H1 (cell line): ENCODE measurements at regions not wholly inside any gene's neighbourhood (a gene's known extent, or its start where the extent isn't known, plus 50 kb on each side); places are given as distances from the start of the nearest gene placed in this dataset.

Source experiments
- CTCF ChIA-PET: fragments of 300-600 bp; sonication (Branson Sonifier 250); formaldehyde crosslinking; loops from one replicate; lab custom pipeline; 2021; ENCODE audit not compliant: partially characterized antibody; lab: Charles Lee
- POLR2A ChIA-PET: fragments of 300-600 bp; sonication (Branson Sonifier 250); formaldehyde crosslinking; loops from one replicate; lab custom pipeline; 2021; ENCODE audit warnings: inconsistent platforms; ENCODE audit not compliant: partially characterized antibody; lab: Charles Lee
- DNase-seq, 2 experiments: peaks; one replicate each; pipeline versions ENCODE4 v3.0.0 to v3.0.0-alpha.2; 2010 to 2022; ENCODE audit warnings: low spot score in 2 of 2, low read depth in 1 of 2, mixed read lengths in 1 of 2
- FAIRE-seq: peaks from 2 replicates; lab custom pipeline; 2011; peaks lifted over from hg19 to GRCh38; lab: Jason Lieb, UNC
- H2AFZ ChIP-seq: 2 replicates; pipeline ENCODE4 v1.8.1; 2012; ENCODE audit warnings: low read length, inconsistent platforms
- H2AK5ac ChIP-seq: 2 replicates; pipeline ENCODE4 v1.6.1; 2013; ENCODE audit warnings: low read depth, low read length
- H2BK120ac ChIP-seq: replicated peaks from 2 replicates; pipeline ENCODE3; 2013; ENCODE audit warnings: low read depth, low read length, inconsistent platforms
- H2BK12ac ChIP-seq: 2 replicates; pipeline ENCODE4 v1.6.1; 2013; ENCODE audit warnings: low read depth, low read length
- H2BK15ac ChIP-seq: 2 replicates; pipeline ENCODE4 v1.6.1; 2013; ENCODE audit warnings: low read length
- H2BK20ac ChIP-seq: 2 replicates; pipeline ENCODE4 v1.6.1; 2013; ENCODE audit warnings: low read length
- H2BK5ac ChIP-seq: 2 replicates; pipeline ENCODE4 v1.6.1; 2013; ENCODE audit warnings: low read depth, low read length
- H3K14ac ChIP-seq: 2 replicates; pipeline ENCODE4 v1.6.1; 2013; ENCODE audit warnings: inconsistent platforms; ENCODE audit not compliant: insufficient read length
- H3K18ac ChIP-seq: 2 replicates; pipeline ENCODE4 v1.6.1; 2013; ENCODE audit warnings: low read length; ENCODE audit errors: extremely low read depth
- H3K23ac ChIP-seq: 2 replicates; pipeline ENCODE4 v1.6.1; 2013; ENCODE audit warnings: inconsistent platforms; ENCODE audit not compliant: insufficient read length
- H3K23me2 ChIP-seq: 2 replicates; pipeline ENCODE4 v1.6.1; 2013; ENCODE audit warnings: low read depth, low read length
- H3K27ac ChIP-seq: 2 replicates; pipeline ENCODE4 v1.6.1; 2011; ENCODE audit warnings: low read depth, low read length, inconsistent platforms
- H3K27me3 ChIP-seq, 4 experiments: replicated peaks in 1 of 4; 1 replicate in 1 of 4; 2 replicates in 3 of 4; pipeline versions ENCODE4 v1.6.1 to v1.8.1; 2011 to 2013; ENCODE audit warnings: low read length in 3 of 4, mild to moderate bottlenecking in 3 of 4, inconsistent platforms in 2 of 4, mixed read lengths in 2 of 4, moderate library complexity in 1 of 4; ENCODE audit not compliant: control insufficient read depth in 3 of 4, insufficient read depth in 3 of 4; ENCODE audit errors: extremely low read depth in 1 of 4
- H3K36me3 ChIP-seq, 4 experiments: 2 replicates each; pipeline versions ENCODE4 v1.6.1 to v1.8.1; 2011 to 2013; ENCODE audit warnings: mild to moderate bottlenecking in 4 of 4, low read length in 3 of 4, moderate library complexity in 2 of 4, control low read depth in 1 of 4, inconsistent platforms in 1 of 4; ENCODE audit not compliant: insufficient read depth in 4 of 4, control insufficient read depth in 2 of 4
- H3K4ac ChIP-seq: replicated peaks from 2 replicates; pipeline ENCODE3; 2013; ENCODE audit warnings: low read length, low read depth, mixed read lengths, inconsistent platforms; ENCODE audit not compliant: insufficient read length
- H3K4me1 ChIP-seq, 4 experiments: replicated peaks in 1 of 4; 1 replicate in 1 of 4; 2 replicates in 3 of 4; pipeline versions ENCODE4 v1.6.1 to v1.8.1; 2011 to 2013; ENCODE audit warnings: low read length in 3 of 4, inconsistent platforms in 2 of 4, mixed read lengths in 1 of 4; ENCODE audit not compliant: insufficient read depth in 4 of 4, control insufficient read depth in 3 of 4
- H3K4me2 ChIP-seq, 2 experiments: 2 replicates each; pipeline versions ENCODE4 v1.6.1 to v1.8.1; 2011 to 2013; ENCODE audit warnings: low read depth in 2 of 2, low read length in 2 of 2, control low read depth in 1 of 2, inconsistent platforms in 1 of 2, mild to moderate bottlenecking in 1 of 2; ENCODE audit not compliant: insufficient read depth in 1 of 2
- H3K4me3 ChIP-seq, 4 experiments: fragments of 200-600, 300-600 bp in 1 of 4; sonication (generic), shearing (Covaris generic), sonication (Bioruptor Twin) in 1 of 4; 2 replicates each; pipeline versions ENCODE4 v1.5.1 to v1.8.1; 2011 to 2016; ENCODE audit warnings: low read length in 4 of 4, low read depth in 3 of 4, control low read depth in 2 of 4, inconsistent platforms in 2 of 4, mild to moderate bottlenecking in 2 of 4, mixed read lengths in 1 of 4, moderate library complexity in 1 of 4; ENCODE audit not compliant: insufficient read depth in 2 of 4; ENCODE audit errors: extremely low read depth in 1 of 4
- H3K56ac ChIP-seq: replicated peaks from 2 replicates; pipeline ENCODE3; 2013; ENCODE audit warnings: low read depth, mild to moderate bottlenecking, mixed read lengths, low read length, inconsistent platforms; ENCODE audit not compliant: insufficient read length
- H3K79me1 ChIP-seq: 2 replicates; pipeline ENCODE4 v1.6.1; 2013; ENCODE audit warnings: low read depth, low read length, control low read depth
- H3K79me2 ChIP-seq, 2 experiments: 2 replicates each; pipeline versions ENCODE4 v1.6.1 to v1.8.1; 2012 to 2013; ENCODE audit warnings: low read length in 2 of 2, mild to moderate bottlenecking in 2 of 2, inconsistent platforms in 1 of 2; ENCODE audit not compliant: insufficient read depth in 2 of 2, control insufficient read depth in 1 of 2
- H3K9ac ChIP-seq, 4 experiments: replicated peaks in 1 of 4; 1 replicate in 1 of 4; 2 replicates in 3 of 4; pipeline versions ENCODE4 v1.6.1 to v1.8.1; 2011 to 2013; ENCODE audit warnings: low read depth in 3 of 4, low read length in 3 of 4, control low read depth in 2 of 4, mild to moderate bottlenecking in 2 of 4, moderate library complexity in 2 of 4, inconsistent platforms in 1 of 4; ENCODE audit errors: extremely low read depth in 1 of 4
- H3K9me3 ChIP-seq, 2 experiments: 2 replicates each; pipeline versions ENCODE4 v1.6.1 to v1.8.1; 2012 to 2013; ENCODE audit warnings: mild to moderate bottlenecking in 2 of 2, moderate library complexity in 2 of 2, control low read depth in 1 of 2, inconsistent platforms in 1 of 2, low read depth in 1 of 2, low read length in 1 of 2, mixed read lengths in 1 of 2; ENCODE audit not compliant: insufficient read depth in 2 of 2
- H4K20me1 ChIP-seq, 2 experiments: replicated peaks in 1 of 2; 2 replicates each; pipeline versions ENCODE3 to v1.8.1; 2011 to 2013; ENCODE audit warnings: inconsistent platforms in 2 of 2, low read length in 2 of 2, mild to moderate bottlenecking in 1 of 2; ENCODE audit not compliant: insufficient read depth in 2 of 2, control insufficient read depth in 1 of 2
- H4K5ac ChIP-seq: 2 replicates; pipeline ENCODE4 v1.6.1; 2013; ENCODE audit warnings: low read length, low read depth, mixed read lengths, inconsistent platforms; ENCODE audit not compliant: insufficient read length
- H4K8ac ChIP-seq: 2 replicates; pipeline ENCODE4 v1.8.0; 2013; ENCODE audit warnings: mild to moderate bottlenecking, moderate library complexity, low read length, inconsistent platforms; ENCODE audit not compliant: insufficient read depth; ENCODE audit errors: extremely low read depth
- H4K91ac ChIP-seq: replicated peaks from 2 replicates; pipeline ENCODE3; 2013; ENCODE audit warnings: low read length, mixed read lengths, inconsistent platforms; ENCODE audit not compliant: insufficient read length
- BRCA1 ChIP-seq: IDR thresholded peaks from 2 replicates; pipeline ENCODE4 v1.6.1; 2012; ENCODE audit warnings: low read depth, low read length, improper control_type of control experiment
- CEBPB ChIP-seq: IDR thresholded peaks from 2 replicates; pipeline ENCODE4 v1.6.1; 2012; ENCODE audit warnings: low read depth, low read length
- HDAC6 ChIP-seq: IDR thresholded peaks from one replicate; pipeline ENCODE4 v1.7.1; 2012; ENCODE audit warnings: low read depth, mild to moderate bottlenecking, inconsistent platforms, low read length, moderate library complexity
- JUND ChIP-seq: IDR thresholded peaks from 2 replicates; pipeline ENCODE4 v1.6.1; 2011; ENCODE audit warnings: mild to moderate bottlenecking, improper control_type of control experiment, low read length
- KDM1A ChIP-seq: fragments of 200-600, 300-600 bp; sonication (generic); IDR thresholded peaks from 2 replicates; pipeline ENCODE4 v1.7.1; 2016; ENCODE audit warnings: mild to moderate bottlenecking, low read length, borderline replicate concordance
- KDM4A ChIP-seq: IDR thresholded peaks from one replicate; pipeline ENCODE4 v1.7.1; 2012; ENCODE audit warnings: low read depth, mild to moderate bottlenecking, moderate library complexity, low read length, inconsistent platforms; ENCODE audit not compliant: severe bottlenecking
- MAFK ChIP-seq: IDR thresholded peaks from 2 replicates; pipeline ENCODE4 v1.6.1; 2012; ENCODE audit warnings: low read depth, mild to moderate bottlenecking, improper control_type of control experiment, low read length
- NANOG ChIP-seq: IDR thresholded peaks from 2 replicates; pipeline ENCODE4 v1.6.1; 2011; ENCODE audit warnings: low read length, low read depth, mild to moderate bottlenecking, inconsistent platforms; ENCODE audit not compliant: insufficient read depth, poor library complexity, severe bottlenecking
- PHF8 ChIP-seq: fragments of 200-600 bp; sonication (generic); conservative IDR thresholded peaks from 2 replicates; pipeline ENCODE4 v1.7.1; 2012; ENCODE audit warnings: low read depth, mild to moderate bottlenecking, inconsistent platforms, low read length, moderate library complexity
- POU5F1 ChIP-seq: IDR thresholded peaks from 2 replicates; pipeline ENCODE4 v1.6.1; 2011; ENCODE audit warnings: low read depth, mild to moderate bottlenecking, low read length, moderate library complexity
- SAP30 ChIP-seq: fragments of 300-600 bp; sonication (generic); IDR thresholded peaks from 2 replicates; pipeline ENCODE4 v1.7.1; 2012; ENCODE audit warnings: low read length, moderate library complexity, mild to moderate bottlenecking, inconsistent platforms; ENCODE audit not compliant: insufficient read depth, insufficient replicate concordance
- SIRT6 ChIP-seq: IDR thresholded peaks from one replicate; pipeline ENCODE4 v1.7.1; 2012; ENCODE audit warnings: low read length, inconsistent platforms
- SP2 ChIP-seq: IDR thresholded peaks from 2 replicates; pipeline ENCODE4 v1.6.1; 2012; ENCODE audit warnings: mild to moderate bottlenecking, low read length, inconsistent platforms
- TBP ChIP-seq: IDR thresholded peaks from 2 replicates; pipeline ENCODE4 v1.6.1; 2011; ENCODE audit warnings: low read depth, low read length, improper control_type of control experiment
- USF2 ChIP-seq: IDR thresholded peaks from 2 replicates; pipeline ENCODE4 v1.6.1; 2011; ENCODE audit warnings: low read length, improper control_type of control experiment
- WGBS, 2 experiments: shearing (Covaris generic) in 1 of 2; methylation state at CpG; one replicate each; pipeline versions ENCODE4 v1.1.6 to v1.1.7; 2013 to 2015; ENCODE audit warnings: low lambda C conversion rate in 2 of 2, mixed read lengths in 2 of 2, inconsistent platforms in 1 of 2, low coverage in 1 of 2, missing lambda C conversion rate in 1 of 2; ENCODE audit not compliant: insufficient replicate concordance in 2 of 2, insufficient coverage in 1 of 2, insufficient read length in 1 of 2; ENCODE audit errors: extremely low coverage in 1 of 2, missing lambda C conversion rate in 1 of 2; 5-methylcytosine and 5-hydroxymethylcytosine counted together

GRCh38 chr4:178554352-178554751 lies 1112.1 kb upstream of the AGA start:
- no peaks in the 10 kb centered on the region for H3K27me3 ChIP-seq
- FAIRE-seq (no peak), DNase-seq (no peak)
- no peak overlapping the region for H4K5ac ChIP-seq
- no peak overlapping the region for H3K4ac ChIP-seq
- no peak overlapping the region for H4K91ac ChIP-seq
- H2BK20ac ChIP-seq, result no peak overlapping the region
- no peak overlapping the region for H4K8ac ChIP-seq
- no peak overlapping the region for H3K4me2 ChIP-seq
- no peak overlapping the region for H2AFZ ChIP-seq
- no peak overlapping the region for H3K9ac ChIP-seq
- no peaks in the 10 kb centered on the region for H3K36me3 ChIP-seq
- no peak overlapping the region for H3K56ac ChIP-seq
- H2AK5ac ChIP-seq, result no peak overlapping the region
- H3K23me2 ChIP-seq, result no peaks in the 10 kb centered on the region
- H3K79me2 ChIP-seq, result no peaks in the 10 kb centered on the region
- H3K14ac ChIP-seq, result no peak overlapping the region
- H3K9me3 ChIP-seq, result no peaks in the 10 kb centered on the region
- H2BK12ac ChIP-seq, result no peak overlapping the region
- H2BK5ac ChIP-seq, result no peak overlapping the region
- no peaks in the 10 kb centered on the region for H3K4me1 ChIP-seq
- no peak overlapping the region for H3K18ac ChIP-seq
- no peak overlapping the region for H2BK120ac ChIP-seq
- ChIA-PET POLR2A (no interaction called here), CTCF (no interaction called here)
- WGBS, 2 experiments, result 100% methylated on average over 1 of the region's 1 CpG; no CpG with 5 or more reads in 1 of the 2 experiments
- no peak overlapping the region for H3K23ac ChIP-seq
- no peak overlapping the region for H3K27ac ChIP-seq
- H3K4me3 ChIP-seq, result no peak overlapping the region
- H4K20me1 ChIP-seq, result no peaks in the 10 kb centered on the region
- no peaks in the 10 kb centered on the region for H3K79me1 ChIP-seq
- no peak overlapping the region for H2BK15ac ChIP-seq
- TF ChIP-seq CEBPB, result no peak
- TF ChIP-seq TBP, result no peak
- no peak for TF ChIP-seq SAP30
- no peak for TF ChIP-seq MAFK
- no peak for TF ChIP-seq HDAC6
- no peak for TF ChIP-seq NANOG
- no peak for TF ChIP-seq KDM1A
- no peak for TF ChIP-seq POU5F1
- TF ChIP-seq SP2, result no peak
- no peak for TF ChIP-seq BRCA1
- no peak for TF ChIP-seq USF2
- TF ChIP-seq PHF8, result no peak
- TF ChIP-seq JUND, result no peak
- no peak for TF ChIP-seq KDM4A
- TF ChIP-seq SIRT6, result no peak
